Heart right ventricle (tissue), 16 donors: ENCODE measurements at regions not wholly inside any gene's neighbourhood (a gene's known extent, or its start where the extent isn't known, plus 50 kb on each side); places are given as distances from the start of the nearest gene placed in this dataset.
A peak's percentile ranks its signal among the peaks of the same experiment; 100 is the strongest.

Experiments used
- ATAC-seq, 8 donors: fragments of 200-7000 bp; cut with Tn5 transposase; one replicate each; pipeline ENCODE4 v1.9.1; 2020; ENCODE audit warnings: mild to moderate bottlenecking in 8 of 8, moderate library complexity in 8 of 8, moderate number of reproducible peaks in 1 of 8
- DNase-seq, 2 donors: peaks; one replicate each; pipeline ENCODE4 v3.0.0-alpha.2; 2020
- H3K27ac ChIP-seq, 10 donors: fragments of 200-600 bp; sonication (generic) in 2 of 10; one replicate each; pipeline versions ENCODE4 v1.5.0 to v1.8.0; 2020 to 2022; ENCODE audit warnings: mild to moderate bottlenecking in 3 of 10
- H3K27me3 ChIP-seq, 7 donors: fragments of 200-600 bp; one replicate each; pipeline ENCODE4 v1.8.0; 2021 to 2022; ENCODE audit warnings: mild to moderate bottlenecking in 2 of 7
- H3K36me3 ChIP-seq, 9 donors: fragments of 200-600 bp; sonication (generic) in 1 of 9; one replicate each; pipeline versions ENCODE4 v1.5.0 to v1.8.0; 2020 to 2022; ENCODE audit warnings: mild to moderate bottlenecking in 2 of 9
- H3K4me1 ChIP-seq, 9 donors: fragments of 200-600 bp; sonication (generic) in 1 of 9; one replicate each; pipeline versions ENCODE4 v1.5.0 to v1.8.0; 2020 to 2022; ENCODE audit warnings: mild to moderate bottlenecking in 4 of 9
- H3K4me3 ChIP-seq, 10 donors: fragments of 200-600 bp; sonication (generic) in 2 of 10; one replicate each; pipeline versions ENCODE4 v1.5.0 to v1.8.0; 2020 to 2022; ENCODE audit warnings: mild to moderate bottlenecking in 7 of 10, moderate library complexity in 2 of 10
- H3K9me3 ChIP-seq, 11 donors: fragments of 200-600 bp in 10 of 11; sonication (generic) in 2 of 11; one replicate each; pipeline versions ENCODE4 v1.5.0 to v1.8.0; 2013 to 2022; ENCODE audit warnings: mild to moderate bottlenecking in 2 of 11, control low read depth in 1 of 11, moderate library complexity in 1 of 11
- CTCF ChIP-seq, 9 donors: fragments of 200-600 bp; sonication (generic) in 2 of 9; IDR thresholded peaks; one replicate each; pipeline versions ENCODE4 v1.5.0 to v1.8.0; 2021 to 2022; ENCODE audit warnings: antibody characterized with exemption in 9 of 9, mild to moderate bottlenecking in 5 of 9, moderate library complexity in 1 of 9
- WGBS, 2 donors: extraction: QIAGEN DNeasy Blood & Tissue Kit; methylation state at CpG; one replicate each; pipeline ENCODE4 v1.1.7; 2013; ENCODE audit warnings: inconsistent platforms in 1 of 2; 5-methylcytosine and 5-hydroxymethylcytosine counted together
- intact Hi-C, 10 donors: fragments of 100-400 bp; cut with DNase I; formaldehyde crosslinking; loops; one replicate each; pipeline versions ENCODE4 v1.11.1 to v1.14.2; 2022
- donor health status: Arrhythmogenic right ventricular cardiomyopathy.
- donor health status: ischemic (EF 13 %, LVEDD 7.1; RV severe dilation, severe dysfunction).
- donor health status: healthy with polysubstance abuse.
- donor health status: DM: no; HTN: yes; CAD: no.
- donor health status: DM: no; HTN: no; CAD: no.
- donor health status: ischemic (EF 25% LVEDD 6.9; RV normal size, moderate dysfunction).
- donor health status: ischemic (EF 25% LVEDD 5.7; RV mildly dilated, moderate dysfunction).
- donor health status: healthy.
- donor health status: DM: yes; HTN: yes; CAD: no.
- donor health status: Ischemic cardiomyopathy.
- donor health status: ischemic (EF 35%, LVEDD 5.7; RV mildly dilated, moderate dysfunction).
- donor health status: nonischemic (EF 11% LVEDD 7.7; RV severe dilation, severe dysfunction).
- donor health status: DM: yes; HTN: yes; CAD: no.
- donor health status: PGD.
- donor health status: ischemic (EF 29% LVEDD 5.4; RV normal size, mild dysfunction).
- donor health status: nonischemic (EF 23%, LVEDD 6.1; RV moderate dilation, normal function).

DNA sequence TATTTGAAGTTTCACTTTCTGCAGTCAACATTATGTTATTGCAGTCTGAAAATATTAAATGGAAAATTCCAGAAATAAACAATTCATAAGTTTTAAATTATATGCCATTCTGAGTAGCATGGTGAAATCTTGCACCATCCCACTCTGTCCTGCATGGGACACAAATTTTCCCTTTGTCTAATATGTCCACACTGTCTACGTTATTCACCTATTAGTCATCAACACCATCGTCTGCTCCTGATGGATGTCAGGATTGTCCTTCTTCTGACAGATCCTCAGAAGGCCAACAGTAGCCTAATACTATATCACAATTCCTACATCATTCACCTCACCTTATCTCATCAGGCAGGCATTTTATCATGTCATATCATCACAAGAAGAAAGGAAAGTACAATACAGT is 163.1 kb downstream of the TXNL1 start:
- 84 to 86% methylated on average over 2 of the region's 2 CpGs for WGBS, 2 donors

GRCh38 chr18:56473400-56474024 is 164.9 kb downstream of the TXNL1 start:
- ATAC-seq (no peak), DNase-seq (no peak)
- Histone ChIP-seq H3K36me3 (no peaks in the 10 kb centered on the region), H3K4me3 (no peak overlapping the region), H3K4me1 (peaks cover 0 to 10% (median 0%) of the 10 kb centered on the region in 9 donors), H3K27me3 (no peaks in the 10 kb centered on the region), H3K27ac (no peak overlapping the region), H3K9me3 (peaks cover 0 to 8% (median 0%) of the 10 kb centered on the region in 11 donors)
- no peak for TF ChIP-seq CTCF (IDR thresholded peaks at IDR 0.05)
- intact Hi-C loops: no loop called here
- 84 to 96% methylated on average over 8 of the region's 8 CpGs for WGBS, 2 donors

More for the DNA sequence above, 163.1 kb downstream of the TXNL1 start:
- ATAC-seq: no peak
- Histone ChIP-seq H3K36me3 (no peaks in the 10 kb centered on the region), H3K4me3 (no peak overlapping the region), H3K27me3 (no peaks in the 10 kb centered on the region), H3K4me1 (peaks cover 0 to 9% (median 0%) of the 10 kb centered on the region in 9 donors), H3K9me3 (peaks cover 0 to 8% (median 0%) of the 10 kb centered on the region in 11 donors), H3K27ac (no peak overlapping the region)
- TF ChIP-seq CTCF (IDR thresholded peaks at IDR 0.05): no peak
- intact Hi-C loops: no loop called here
- DNase-seq: no peak

DNA sequence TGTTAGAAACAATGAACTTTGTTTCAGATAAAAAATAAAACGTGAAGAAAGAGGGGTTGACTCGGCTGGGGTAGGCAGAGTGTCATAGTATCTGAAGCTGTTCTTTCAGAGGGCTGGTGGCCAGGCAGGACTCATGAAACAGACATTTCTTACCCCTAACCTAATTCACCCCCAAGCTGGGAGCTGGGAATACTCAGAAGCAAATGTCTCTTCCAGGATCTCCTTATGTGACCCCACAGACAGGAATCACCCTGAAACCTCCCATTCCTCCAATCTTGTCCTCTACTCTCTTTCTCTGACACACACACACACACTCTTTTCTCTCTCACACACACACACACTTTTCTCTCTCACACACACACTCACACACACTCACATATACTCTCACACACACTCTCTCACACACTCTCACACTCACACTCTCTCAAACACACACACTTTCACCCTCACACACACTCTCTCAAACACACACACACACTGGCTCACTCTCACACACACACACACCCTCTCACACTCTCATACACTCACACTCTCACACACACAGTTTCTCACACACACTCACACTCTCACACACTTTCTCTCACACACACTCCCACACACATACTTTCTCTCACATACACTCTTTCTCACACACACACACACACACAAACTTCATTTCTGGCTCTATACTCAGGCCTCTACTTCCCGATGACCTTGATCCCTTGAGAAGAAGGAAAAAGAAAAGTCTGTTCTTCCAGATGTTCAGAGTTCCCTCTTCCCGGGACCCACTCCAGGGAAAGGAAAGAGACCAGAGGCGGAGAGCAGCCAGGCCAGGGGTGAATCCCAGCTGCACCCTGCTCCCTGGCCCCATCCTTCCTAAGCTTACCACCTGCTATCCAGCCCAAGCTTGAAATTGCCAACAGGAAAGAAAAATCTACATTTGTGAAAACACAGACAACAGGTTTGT is 167.7 kb downstream of the TXNL1 start:
- WGBS, 2 donors: 51 to 53% methylated on average over 5 of the region's 5 CpGs
- Histone ChIP-seq H3K36me3 (no peaks in the 10 kb centered on the region), H3K9me3 (peaks cover 0 to 6% (median 0%) of the 10 kb centered on the region in 11 donors), H3K27ac (peak overlapping the region in 3 of 10 donors; percentile 7 to 44 (median 31)), H3K27me3 (no peaks in the 10 kb centered on the region), H3K4me1 (peaks cover 0 to 20% (median 0%) of the 10 kb centered on the region in 9 donors), H3K4me3 (no peak overlapping the region)
- ATAC-seq (peak in 7 of 8 donors; percentile 39 to 91 (median 67)), DNase-seq (peak; percentile 24 to 40)
- no peak for TF ChIP-seq CTCF (IDR thresholded peaks at IDR 0.05)
- intact Hi-C loops: no loop called here

GRCh38 chr18:56469582-56469981 is 168.8 kb downstream of the TXNL1 start:
- Histone ChIP-seq H3K4me1 (peaks cover 0 to 17% (median 0%) of the 10 kb centered on the region in 9 donors), H3K27ac (no peak overlapping the region), H3K36me3 (no peaks in the 10 kb centered on the region), H3K4me3 (no peak overlapping the region), H3K9me3 (peaks cover 0 to 17% (median 7%) of the 10 kb centered on the region in 11 donors), H3K27me3 (no peaks in the 10 kb centered on the region)
- DNase-seq (no peak), ATAC-seq (no peak)
- 93 to 94% methylated on average over 4 of the region's 4 CpGs for WGBS, 2 donors
- TF ChIP-seq CTCF (IDR thresholded peaks at IDR 0.05): no peak
- intact Hi-C loops: no loop called here
